GM12878 (cell line): ENCODE measurements at regions not wholly inside any gene's neighbourhood (a gene's known extent, or its start where the extent isn't known, plus 50 kb on each side); places are given as distances from the start of the nearest gene placed in this dataset.

Experiments used
- ATAC-seq: fragments of 200-7000 bp; cut with Tn5 transposase; 3 replicates; pipeline ENCODE4 v1.9.1; 2020; ENCODE audit warnings: mild to moderate bottlenecking, moderate library complexity
- BruUV-seq: library from RNA; stranded (reverse); fragments of 400-500 nt; replicated peaks from 2 replicates; lab custom pipeline; 2021; lab: Mats Ljungman, UMichigan
- CTCF ChIA-PET: fragments of 300-600 bp; sonication (Branson Sonifier 250); formaldehyde crosslinking; extraction: SDS; loops from one replicate; lab custom pipeline; 2021; ENCODE audit warnings: inconsistent platforms; lab: Yijun Ruan, JAX
- POLR2A ChIA-PET: fragments of 350-600 bp; formaldehyde crosslinking; extraction: SDS; loops from one replicate; lab custom pipeline; 2021; ENCODE audit warnings: inconsistent platforms; lab: Charles Lee
- RAD21 ChIA-PET: fragments of 300-600 bp; sonication (Branson Sonifier 250); formaldehyde crosslinking; loops from one replicate; lab custom pipeline; 2023; ENCODE audit warnings: antibody characterized with exemption; ENCODE audit not compliant: unreplicated experiment; lab: Charles Lee
- SMC1A ChIA-PET: fragments of 300-600 bp; sonication (Branson Sonifier 250); formaldehyde crosslinking; loops from one replicate; lab custom pipeline; 2023; ENCODE audit not compliant: unreplicated experiment, uncharacterized antibody; lab: Charles Lee
- DNase-seq: peaks from one replicate; pipeline ENCODE4 v3.0.0-alpha.2; 2011; ENCODE audit warnings: low read depth, low spot score
- FAIRE-seq: peaks from 3 replicates; lab custom pipeline; 2011; peaks lifted over from hg19 to GRCh38; lab: Jason Lieb, UNC
- H2AFZ ChIP-seq: 2 replicates; pipeline ENCODE4 v1.6.0; 2011; ENCODE audit warnings: low read depth, low read length, control low read depth; ENCODE audit not compliant: control insufficient read depth
- H3K27ac ChIP-seq: 2 replicates; pipeline ENCODE4 v1.5.1; 2011; ENCODE audit warnings: control low read depth; ENCODE audit not compliant: control insufficient read depth, insufficient read depth
- H3K27me3 ChIP-seq, 2 experiments: replicated peaks in 1 of 2; 2 replicates each; pipeline versions ENCODE4 v1.6.0 to v1.6.1; 2011; ENCODE audit warnings: low read length in 1 of 2; ENCODE audit not compliant: control insufficient read depth in 2 of 2, insufficient read depth in 2 of 2
- H3K36me3 ChIP-seq, 2 experiments: 2 replicates each; pipeline ENCODE4 v1.5.1; 2011; ENCODE audit warnings: low read length in 1 of 2; ENCODE audit not compliant: control insufficient read depth in 2 of 2, insufficient read depth in 2 of 2
- H3K4me1 ChIP-seq: 2 replicates; pipeline ENCODE4 v1.6.1; 2011; ENCODE audit warnings: mild to moderate bottlenecking, low read length, moderate library complexity, mixed read lengths; ENCODE audit not compliant: control insufficient read depth, insufficient read depth
- H3K4me2 ChIP-seq: 2 replicates; pipeline ENCODE4 v1.6.0; 2011; ENCODE audit warnings: control low read depth; ENCODE audit not compliant: control insufficient read depth, insufficient read depth
- H3K4me3 ChIP-seq: fragments of 200-600 bp; sonication (generic); 2 replicates; pipeline ENCODE4 v1.5.1; 2016
- H3K79me2 ChIP-seq: 2 replicates; pipeline ENCODE4 v1.6.0; 2011; ENCODE audit warnings: low read length; ENCODE audit not compliant: control insufficient read depth, insufficient read depth
- H3K9ac ChIP-seq: 2 replicates; pipeline ENCODE4 v1.8.0; 2011; ENCODE audit warnings: low read length, control low read depth, mixed read lengths; ENCODE audit not compliant: control insufficient read depth, insufficient read depth
- H3K9me3 ChIP-seq: replicated peaks from 3 replicates; pipeline ENCODE4 v1.5.1; 2011; ENCODE audit warnings: mild to moderate bottlenecking, low read length; ENCODE audit not compliant: control insufficient read depth, insufficient read depth
- H4K20me1 ChIP-seq: 2 replicates; pipeline ENCODE4 v1.6.0; 2011; ENCODE audit not compliant: control insufficient read depth, insufficient read depth
- IKZF1 ChIP-seq: fragments of 450-650 bp; conservative IDR thresholded peaks from 2 replicates; pipeline ENCODE4 v1.6.1; 2017; ENCODE audit warnings: antibody characterized with exemption, mild to moderate bottlenecking
- NFXL1 ChIP-seq: fragments of 450-650 bp; IDR thresholded peaks from 2 replicates; pipeline ENCODE4 v1.6.1; 2017; ENCODE audit warnings: antibody characterized with exemption, mild to moderate bottlenecking, borderline replicate concordance
- NFYA ChIP-seq: IDR thresholded peaks from 2 replicates; pipeline ENCODE4 v1.6.1; 2011; ENCODE audit warnings: low read depth, mild to moderate bottlenecking, low read length, improper control_type of control experiment, borderline replicate concordance
- RELA ChIP-seq: fragments of 450-650 bp; IDR thresholded peaks from 2 replicates; pipeline ENCODE4 v1.8.0; 2014; ENCODE audit warnings: borderline replicate concordance; ENCODE audit not compliant: partially characterized antibody
- RFX5 ChIP-seq: IDR thresholded peaks from 2 replicates; pipeline ENCODE4 v1.6.1; 2011; ENCODE audit warnings: low read depth, low read length, improper control_type of control experiment
- SRF ChIP-seq, 2 experiments: IDR thresholded peaks; 2 replicates each; pipeline ENCODE4 v1.6.1; 2011; ENCODE audit warnings: low read depth in 2 of 2, low read length in 2 of 2, mild to moderate bottlenecking in 1 of 2, moderate library complexity in 1 of 2
- WGBS: methylation state at CpG from one replicate; pipeline ENCODE4 v1.1.6; 2016; ENCODE audit warnings: low lambda C conversion rate; ENCODE audit not compliant: insufficient replicate concordance, insufficient coverage; ENCODE audit errors: missing lambda C conversion rate; 5-methylcytosine and 5-hydroxymethylcytosine counted together
- in situ Hi-C: fragments of 300-500 bp; cut with MboI; formaldehyde crosslinking; loops from 9 replicates; pipeline ENCODE4 v1.14.3; 2018; ENCODE audit warnings: mixed read lengths
- intact Hi-C: fragments of 100-400 bp; cut with micrococcal nuclease; formaldehyde crosslinking; loops from one replicate; pipeline ENCODE4 v1.14.2; 2022; ENCODE audit not compliant: unreplicated experiment
- TF ChIP-seq, protein P1 (sequence below): fragments of 450-650 bp; IDR thresholded peaks from 2 replicates; pipeline ENCODE4 v1.6.1; 2016; ENCODE audit warnings: mild to moderate bottlenecking, moderate library complexity, borderline replicate concordance

GRCh38 chr9:129367287-129367686 is 189.2 kb upstream of the IER5L start:
- FAIRE-seq (no peak), ATAC-seq (no peak), DNase-seq (no peak)
- no peaks in the 10 kb centered on the region; the same call in 2 of the 3 replicates for H3K9me3 ChIP-seq
- ChIA-PET RAD21 (no interaction called here), CTCF (no interaction called here), SMC1A (no interaction called here), POLR2A (no interaction called here)
- WGBS: 53% methylated on average over 5 of the region's 5 CpGs
- no peak overlapping the region for H2AFZ ChIP-seq
- no peak overlapping the region for H3K9ac ChIP-seq
- no peaks in the 10 kb centered on the region for H3K27me3 ChIP-seq
- H3K36me3 ChIP-seq: no peaks in the 10 kb centered on the region
- no peak overlapping the region for H3K4me3 ChIP-seq
- in situ Hi-C loops: no loop called here
- H3K4me1 ChIP-seq: no peaks in the 10 kb centered on the region
- no peaks in the 10 kb centered on the region for H3K79me2 ChIP-seq
- intact Hi-C loops: no loop called here
- no peak for TF ChIP-seq NFYA
- TF ChIP-seq NFXL1: no peak
- TF ChIP-seq IKZF1: no peak
- TF ChIP-seq RFX5: no peak
- TF ChIP-seq SRF (IDR thresholded peaks at IDR 0.05; ENCODE audit: low read depth in 2 of 2, low read length in 2 of 2): no peak
- TF ChIP-seq RELA: no peak
- no peak overlapping the region for H3K27ac ChIP-seq
- H3K4me2 ChIP-seq: no peak overlapping the region
- BruUV-seq: no TSS peak
- no peaks in the 10 kb centered on the region for H4K20me1 ChIP-seq

DNA sequence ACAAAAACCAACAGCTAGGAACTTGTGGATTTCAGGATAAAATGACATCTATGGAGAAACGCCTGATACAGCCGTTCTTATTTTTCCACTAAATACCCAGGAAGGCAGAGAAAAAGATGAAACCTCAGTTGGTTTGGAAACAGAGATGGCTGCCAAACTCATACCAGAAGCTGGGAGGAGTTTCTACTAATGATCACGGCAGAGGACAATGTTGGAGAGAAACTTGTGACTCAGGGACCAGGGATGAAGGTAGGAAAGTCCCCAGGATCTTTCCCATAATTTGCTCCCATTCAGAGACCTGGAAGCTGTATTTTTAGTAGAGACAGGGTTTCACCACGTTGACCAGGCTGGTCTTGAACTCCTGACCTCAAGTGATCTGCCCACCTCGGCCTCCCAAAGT is 187.1 kb upstream of the IER5L start:
- ChIA-PET POLR2A (no interaction called here), SMC1A (no interaction called here), RAD21 (no interaction called here), CTCF (no interaction called here)
- TF ChIP-seq, protein P1, sequence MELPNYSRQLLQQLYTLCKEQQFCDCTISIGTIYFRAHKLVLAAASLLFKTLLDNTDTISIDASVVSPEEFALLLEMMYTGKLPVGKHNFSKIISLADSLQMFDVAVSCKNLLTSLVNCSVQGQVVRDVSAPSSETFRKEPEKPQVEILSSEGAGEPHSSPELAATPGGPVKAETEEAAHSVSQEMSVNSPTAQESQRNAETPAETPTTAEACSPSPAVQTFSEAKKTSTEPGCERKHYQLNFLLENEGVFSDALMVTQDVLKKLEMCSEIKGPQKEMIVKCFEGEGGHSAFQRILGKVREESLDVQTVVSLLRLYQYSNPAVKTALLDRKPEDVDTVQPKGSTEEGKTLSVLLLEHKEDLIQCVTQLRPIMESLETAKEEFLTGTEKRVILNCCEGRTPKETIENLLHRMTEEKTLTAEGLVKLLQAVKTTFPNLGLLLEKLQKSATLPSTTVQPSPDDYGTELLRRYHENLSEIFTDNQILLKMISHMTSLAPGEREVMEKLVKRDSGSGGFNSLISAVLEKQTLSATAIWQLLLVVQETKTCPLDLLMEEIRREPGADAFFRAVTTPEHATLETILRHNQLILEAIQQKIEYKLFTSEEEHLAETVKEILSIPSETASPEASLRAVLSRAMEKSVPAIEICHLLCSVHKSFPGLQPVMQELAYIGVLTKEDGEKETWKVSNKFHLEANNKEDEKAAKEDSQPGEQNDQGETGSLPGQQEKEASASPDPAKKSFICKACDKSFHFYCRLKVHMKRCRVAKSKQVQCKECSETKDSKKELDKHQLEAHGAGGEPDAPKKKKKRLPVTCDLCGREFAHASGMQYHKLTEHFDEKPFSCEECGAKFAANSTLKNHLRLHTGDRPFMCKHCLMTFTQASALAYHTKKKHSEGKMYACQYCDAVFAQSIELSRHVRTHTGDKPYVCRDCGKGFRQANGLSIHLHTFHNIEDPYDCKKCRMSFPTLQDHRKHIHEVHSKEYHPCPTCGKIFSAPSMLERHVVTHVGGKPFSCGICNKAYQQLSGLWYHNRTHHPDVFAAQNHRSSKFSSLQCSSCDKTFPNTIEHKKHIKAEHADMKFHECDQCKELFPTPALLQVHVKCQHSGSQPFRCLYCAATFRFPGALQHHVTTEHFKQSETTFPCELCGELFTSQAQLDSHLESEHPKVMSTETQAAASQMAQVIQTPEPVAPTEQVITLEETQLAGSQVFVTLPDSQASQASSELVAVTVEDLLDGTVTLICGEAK: no peak
- Histone ChIP-seq H3K27me3 (no peaks in the 10 kb centered on the region), H3K27ac (no peak overlapping the region), H3K4me3 (no peak overlapping the region), H3K36me3 (no peaks in the 10 kb centered on the region), H3K79me2 (no peaks in the 10 kb centered on the region), H3K4me1 (no peaks in the 10 kb centered on the region), H3K4me2 (no peak overlapping the region), H2AFZ (no peak overlapping the region), H3K9me3 (no peaks in the 10 kb centered on the region; the same call in 2 of the 3 replicates), H3K9ac (no peak overlapping the region), H4K20me1 (no peaks in the 10 kb centered on the region)
- in situ Hi-C loops (no loop called here), intact Hi-C loops (no loop called here)
- no peak for ATAC-seq
- no peak for FAIRE-seq
- 31% methylated on average over 5 of the region's 5 CpGs for WGBS
- DNase-seq: no peak
- no TSS peak for BruUV-seq
